HG03432 (cell line): ENCODE measurements at regions not wholly inside any gene's neighbourhood (a gene's known extent, or its start where the extent isn't known, plus 50 kb on each side); places are given as distances from the start of the nearest gene placed in this dataset.
A peak's percentile ranks its signal among the peaks of the same experiment; 100 is the strongest.

Experiments
- ATAC-seq: cut with Tn5 transposase; IDR thresholded peaks from one replicate; pipeline ENCODE4 v1.9.1; 2021; ENCODE audit warnings: mild to moderate bottlenecking, moderate library complexity; ENCODE audit not compliant: unreplicated experiment

DNA sequence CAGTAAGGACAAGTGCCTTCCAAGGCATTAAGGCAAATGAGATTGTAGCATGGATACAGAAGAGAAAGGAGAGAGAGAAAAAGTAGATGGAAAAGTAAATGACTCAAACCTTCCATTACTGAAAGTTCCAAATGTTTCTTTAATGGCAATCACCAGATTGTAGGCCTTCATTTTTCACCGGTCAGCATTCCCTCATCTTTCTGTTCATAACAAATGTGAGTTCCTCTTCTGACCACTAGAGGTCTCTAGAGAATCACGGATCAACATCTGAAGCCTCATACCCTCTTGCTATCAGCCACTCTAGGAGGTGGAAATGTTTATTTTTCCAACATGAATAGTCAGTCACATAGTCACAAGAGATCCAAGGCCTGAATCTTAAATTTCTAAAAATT, 73.6 kb upstream of the RPS23 start:
- ATAC-seq: peak; percentile 76

GRCh38 chr5:82351297-82351696, 73.1 kb upstream of the RPS23 start:
- ATAC-seq: no peak

DNA sequence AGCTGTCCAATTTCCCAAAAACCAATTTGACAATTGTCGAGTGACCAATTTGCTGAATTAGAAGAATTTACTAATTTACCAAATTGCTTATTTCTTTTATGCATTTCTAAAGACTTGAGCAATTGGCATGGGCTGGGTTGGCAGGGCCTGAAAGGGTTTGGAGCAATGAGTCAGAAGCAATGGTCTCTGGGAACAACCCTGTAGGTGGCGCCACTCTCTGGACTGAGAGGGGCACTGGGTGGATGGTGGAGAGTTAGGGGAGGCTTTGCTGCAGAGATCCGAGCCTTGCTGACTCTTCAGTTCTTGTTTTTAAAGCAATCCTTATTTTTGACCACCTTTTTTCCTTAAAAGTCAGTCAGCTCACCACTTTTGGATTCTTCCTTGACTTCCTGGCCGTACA, 71.5 kb upstream of the RPS23 start:
- no peak for ATAC-seq

GRCh38 chr5:82348784-82349425, 70.8 kb upstream of the RPS23 start:
- ATAC-seq: no peak

GRCh38 chr5:82347201-82347865, 69.2 kb upstream of the RPS23 start:
- no peak for ATAC-seq

DNA sequence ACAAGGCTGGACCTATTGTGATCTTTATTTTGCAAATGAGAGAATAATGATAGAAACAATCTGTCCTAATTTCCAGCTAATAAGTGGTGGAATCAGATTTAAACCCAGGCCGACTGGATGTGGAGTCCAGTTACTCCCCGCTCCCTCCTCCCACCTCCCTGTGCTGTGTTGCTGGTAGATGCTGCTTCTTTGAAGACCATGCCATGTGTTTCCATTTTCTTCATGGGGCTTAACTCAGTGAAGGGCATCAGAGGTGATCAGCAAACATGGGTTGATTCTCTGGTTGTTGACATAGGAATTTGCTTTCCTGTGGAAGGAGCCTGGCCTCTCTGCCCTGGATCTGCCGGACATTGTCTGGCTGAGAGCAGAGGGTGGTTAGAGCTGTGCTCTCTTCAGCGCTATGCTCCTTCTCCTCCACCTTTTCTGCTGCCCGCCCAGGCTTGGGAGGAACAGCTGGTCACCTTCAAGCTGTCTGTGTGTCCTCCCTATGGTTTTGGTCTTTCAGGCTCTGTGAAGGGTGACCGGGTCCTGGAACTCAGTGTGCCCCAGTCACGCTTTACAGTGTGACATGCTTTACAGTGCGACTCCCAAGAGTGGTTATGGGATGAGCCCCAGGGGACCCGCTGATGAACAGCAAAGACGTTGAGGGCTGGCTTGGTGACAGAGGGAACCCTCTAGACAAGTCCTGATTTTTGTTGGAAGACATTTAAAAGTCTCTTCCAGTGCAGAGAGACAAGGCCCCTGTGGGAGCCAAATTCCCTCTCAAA, 68.4 kb upstream of the RPS23 start:
- ATAC-seq: no peak

- ATAC-seq: no peak
Observed at GRCh38 chr5:82345108-82345507, 67.0 kb upstream of the RPS23 start.

- ATAC-seq: no peak
Observed at GRCh38 chr5:82341325-82341724, 63.2 kb upstream of the RPS23 start.

DNA sequence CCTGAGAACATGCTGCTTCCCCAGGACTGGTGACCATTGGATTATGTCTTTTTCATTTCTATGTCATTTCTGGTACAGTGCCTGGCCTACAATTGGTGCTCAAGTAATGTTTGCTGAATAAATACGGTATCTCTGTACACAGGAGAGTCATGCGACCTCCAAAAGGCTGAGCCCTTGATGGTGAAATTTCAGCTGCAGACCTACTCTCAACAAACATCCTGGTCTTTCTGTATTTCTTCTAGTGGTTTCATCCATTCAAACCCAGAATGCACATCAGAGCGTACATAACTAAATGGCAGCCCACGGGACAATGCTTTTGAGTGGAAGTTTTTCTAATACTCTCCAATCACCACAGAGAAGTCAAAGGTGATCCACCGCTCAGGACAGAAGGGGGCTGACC, 62.6 kb upstream of the RPS23 start:
- no peak for ATAC-seq

GRCh38 chr5:82339792-82340191, 61.6 kb upstream of the RPS23 start:
- no peak for ATAC-seq

DNA sequence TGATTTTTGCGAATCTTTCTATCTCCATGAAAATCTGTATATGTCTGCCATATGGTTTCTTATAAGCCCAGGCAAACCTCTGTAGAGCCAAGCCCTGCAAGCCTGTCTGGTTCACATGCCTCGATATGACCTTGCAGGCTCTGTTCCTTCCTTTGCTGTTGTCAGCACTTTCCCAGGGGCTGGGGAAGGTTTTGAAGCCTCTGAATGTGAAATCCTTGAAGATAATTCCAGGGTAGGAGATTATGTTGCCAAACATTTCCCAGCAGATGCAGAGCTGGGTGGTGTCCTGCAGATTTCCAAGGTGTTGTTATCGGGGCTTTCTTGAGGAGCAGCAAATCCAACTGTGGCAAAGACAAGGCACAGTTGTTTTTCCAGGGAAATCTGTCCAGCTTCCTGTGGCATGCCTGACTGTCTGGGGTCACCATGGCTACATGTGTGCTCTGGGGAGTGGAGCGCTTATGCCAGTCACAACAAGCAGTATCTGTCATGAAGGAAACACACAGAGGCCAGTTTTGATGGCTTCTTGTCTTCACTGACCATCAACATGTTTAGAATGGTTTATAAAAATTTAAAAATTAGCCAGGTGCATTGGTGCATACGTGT, 60.7 kb upstream of the RPS23 start:
- no peak for ATAC-seq

DNA sequence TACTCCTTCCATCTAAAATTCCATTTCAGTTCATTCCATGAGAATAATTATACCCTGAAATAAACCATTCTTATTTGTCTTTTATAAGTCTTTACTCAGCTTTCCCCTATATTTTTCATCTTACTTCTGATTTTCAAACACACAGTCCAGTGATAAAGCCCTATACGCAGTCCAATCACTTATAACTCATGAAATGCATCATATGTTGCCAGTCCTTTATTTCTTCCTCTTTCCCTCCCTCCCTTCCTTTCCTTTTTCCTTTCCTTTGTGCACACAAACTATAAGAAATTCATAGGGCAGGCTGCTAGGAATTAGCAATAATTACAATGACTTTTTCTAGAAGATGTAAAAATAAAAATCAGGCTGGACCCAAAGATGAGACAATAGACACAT, 58.8 kb upstream of the RPS23 start:
- ATAC-seq: no peak

GRCh38 chr5:82336226-82336958, 58.2 kb upstream of the RPS23 start:
- no peak for ATAC-seq

- no peak for ATAC-seq
Observed at GRCh38 chr5:82335806-82336205, 57.7 kb upstream of the RPS23 start.

- no peak for ATAC-seq
Observed at GRCh38 chr5:82334856-82335255, 56.7 kb upstream of the RPS23 start.

DNA sequence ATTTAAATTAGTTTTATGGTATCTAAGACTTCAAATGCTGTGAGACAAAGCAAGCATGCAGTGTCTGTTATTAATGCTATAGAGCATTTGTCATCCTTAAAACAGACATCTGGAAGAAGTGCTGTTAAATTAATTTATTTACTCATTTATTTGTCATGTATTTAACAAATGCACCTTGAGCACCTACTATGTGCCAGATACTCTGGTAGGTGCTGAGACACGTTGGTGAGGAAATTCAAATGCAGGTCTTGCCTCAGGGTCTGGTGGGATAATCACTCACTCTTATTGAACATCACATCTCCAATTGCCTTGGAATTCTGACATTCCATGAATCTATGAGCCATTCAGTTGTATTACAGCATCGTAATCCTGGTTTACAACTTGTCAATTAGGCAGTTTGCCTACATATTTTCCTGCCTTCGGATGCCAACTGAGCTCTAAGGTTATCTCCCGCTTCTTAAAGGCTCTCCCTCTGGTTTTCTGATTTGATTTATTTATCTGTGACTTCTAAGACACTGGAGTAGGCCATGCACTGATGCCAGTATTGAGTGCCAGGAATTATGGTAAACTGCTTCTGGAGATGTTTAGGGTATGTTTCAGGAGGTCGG, 56.0 kb upstream of the RPS23 start:
- no peak for ATAC-seq

- ATAC-seq: no peak
Observed at GRCh38 chr5:82332886-82333615, 54.9 kb upstream of the RPS23 start.

GRCh38 chr5:82332064-82332855, 54.1 kb upstream of the RPS23 start:
- ATAC-seq: no peak

DNA sequence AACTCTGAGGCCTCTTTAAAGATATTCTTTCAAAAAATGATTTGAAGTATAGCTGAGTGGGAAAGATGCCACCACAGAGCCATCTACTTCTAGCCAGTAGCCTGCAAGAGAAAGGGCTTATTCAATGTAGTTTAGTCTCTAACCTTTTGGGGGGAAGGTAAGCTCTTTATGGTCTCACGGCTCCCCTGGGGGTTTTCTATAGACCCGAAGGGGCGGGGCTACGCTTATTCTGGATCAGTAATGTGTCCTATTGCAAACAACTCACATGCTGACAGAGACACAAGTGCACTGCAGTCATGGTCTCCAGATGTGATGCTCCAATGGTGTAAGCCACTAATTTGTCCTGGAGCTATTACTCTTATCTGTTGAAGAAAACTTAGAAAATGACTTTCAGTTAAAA, 53.4 kb upstream of the RPS23 start:
- no peak for ATAC-seq
